GM12872 (cell line): ENCODE measurements at regions not wholly inside any gene's neighbourhood (a gene's known extent, or its start where the extent isn't known, plus 50 kb on each side); places are given as distances from the start of the nearest gene placed in this dataset.

Experiments used
- TF ChIP-seq, protein P1 (sequence below): IDR thresholded peaks from 3 replicates; pipeline ENCODE4 v1.5.1; 2011; ENCODE audit warnings: low read depth, mild to moderate bottlenecking, low read length, moderate library complexity; ENCODE audit not compliant: insufficient read depth

- TF ChIP-seq, protein P1, sequence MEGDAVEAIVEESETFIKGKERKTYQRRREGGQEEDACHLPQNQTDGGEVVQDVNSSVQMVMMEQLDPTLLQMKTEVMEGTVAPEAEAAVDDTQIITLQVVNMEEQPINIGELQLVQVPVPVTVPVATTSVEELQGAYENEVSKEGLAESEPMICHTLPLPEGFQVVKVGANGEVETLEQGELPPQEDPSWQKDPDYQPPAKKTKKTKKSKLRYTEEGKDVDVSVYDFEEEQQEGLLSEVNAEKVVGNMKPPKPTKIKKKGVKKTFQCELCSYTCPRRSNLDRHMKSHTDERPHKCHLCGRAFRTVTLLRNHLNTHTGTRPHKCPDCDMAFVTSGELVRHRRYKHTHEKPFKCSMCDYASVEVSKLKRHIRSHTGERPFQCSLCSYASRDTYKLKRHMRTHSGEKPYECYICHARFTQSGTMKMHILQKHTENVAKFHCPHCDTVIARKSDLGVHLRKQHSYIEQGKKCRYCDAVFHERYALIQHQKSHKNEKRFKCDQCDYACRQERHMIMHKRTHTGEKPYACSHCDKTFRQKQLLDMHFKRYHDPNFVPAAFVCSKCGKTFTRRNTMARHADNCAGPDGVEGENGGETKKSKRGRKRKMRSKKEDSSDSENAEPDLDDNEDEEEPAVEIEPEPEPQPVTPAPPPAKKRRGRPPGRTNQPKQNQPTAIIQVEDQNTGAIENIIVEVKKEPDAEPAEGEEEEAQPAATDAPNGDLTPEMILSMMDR: no peak
Measured at GRCh38 chr12:126198516-126198915, 1133.3 kb downstream of the AACS start.

- TF ChIP-seq, protein P1: no peak
Measured at GRCh38 chr12:126198966-126199692, 1133.9 kb downstream of the AACS start.

DNA sequence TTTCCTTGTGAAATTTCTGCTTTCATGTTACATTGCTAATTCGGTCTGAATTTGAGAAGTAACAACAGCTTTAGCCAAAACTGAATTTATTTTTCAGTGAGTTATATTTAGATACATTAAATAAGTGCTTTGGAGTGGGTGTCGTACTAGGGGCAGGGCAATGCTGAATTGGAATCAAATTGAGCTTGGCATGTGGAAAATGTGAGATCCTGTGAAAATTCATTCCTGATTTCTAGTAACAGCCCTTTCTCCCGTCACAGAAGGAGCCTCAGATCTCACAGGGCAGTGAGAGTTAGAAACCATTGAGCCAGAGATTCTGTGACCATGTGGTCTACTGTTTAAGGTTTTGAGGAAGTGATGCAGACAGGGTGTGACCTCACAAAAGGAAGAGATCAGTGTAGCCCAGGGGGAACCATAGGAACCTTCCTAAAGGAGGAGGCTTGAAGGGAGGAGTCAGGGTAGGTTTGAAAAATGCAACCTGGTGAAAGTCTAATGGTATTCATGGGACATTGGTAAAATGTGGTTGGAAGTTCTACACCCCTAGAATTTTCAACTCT, 1136.8 kb downstream of the AACS start:
- TF ChIP-seq, protein P1: no peak

GRCh38 chr12:126204326-126204725, 1139.1 kb downstream of the AACS start:
- TF ChIP-seq, protein P1: no peak

DNA sequence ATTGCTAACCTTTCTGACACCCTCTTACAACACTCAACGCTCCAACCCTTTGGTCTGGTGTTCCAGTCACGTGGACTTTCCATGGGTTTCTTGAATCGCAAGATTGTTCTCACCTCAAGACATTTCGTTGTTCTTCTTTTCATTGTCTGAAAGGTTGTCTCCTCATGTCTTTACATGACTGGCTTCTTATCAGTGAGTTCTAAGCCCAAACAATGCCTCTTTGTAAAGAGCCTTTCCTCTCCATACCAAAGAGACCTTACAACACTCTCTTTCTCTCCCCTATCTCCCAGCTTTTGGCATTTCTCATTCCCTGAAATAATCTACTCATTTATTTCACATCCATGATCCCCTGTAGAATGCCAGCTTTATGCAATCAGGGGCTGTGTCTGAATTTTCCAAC, 1144.8 kb downstream of the AACS start:
- TF ChIP-seq, protein P1: no peak

GRCh38 chr12:126210448-126210847, 1145.2 kb downstream of the AACS start:
- TF ChIP-seq, protein P1: no peak

DNA sequence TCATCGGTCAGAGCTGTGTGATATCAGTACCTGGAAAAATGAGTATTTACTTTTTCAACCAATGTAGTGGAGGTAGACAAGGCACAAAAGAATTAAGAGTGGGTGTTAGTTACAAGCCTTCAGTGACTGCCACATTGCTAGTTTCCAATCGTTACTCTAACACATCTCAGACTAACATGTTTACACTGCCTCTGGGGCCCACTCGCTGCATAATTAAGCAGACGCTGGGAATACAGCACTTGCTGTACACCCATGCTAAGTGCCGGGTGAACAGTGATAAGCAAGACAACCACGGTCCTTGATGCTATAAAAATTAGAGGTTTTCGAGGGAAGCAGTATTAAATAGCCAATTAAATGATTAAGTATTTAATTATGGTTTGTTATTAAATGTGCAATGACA, 1147.6 kb downstream of the AACS start:
- TF ChIP-seq, protein P1: no peak
